ENCODE measurements at regions not wholly inside any gene's neighbourhood (a gene's known extent, or its start where the extent isn't known, plus 50 kb on each side); places are given as distances from the start of the nearest gene placed in this dataset.

DNA sequence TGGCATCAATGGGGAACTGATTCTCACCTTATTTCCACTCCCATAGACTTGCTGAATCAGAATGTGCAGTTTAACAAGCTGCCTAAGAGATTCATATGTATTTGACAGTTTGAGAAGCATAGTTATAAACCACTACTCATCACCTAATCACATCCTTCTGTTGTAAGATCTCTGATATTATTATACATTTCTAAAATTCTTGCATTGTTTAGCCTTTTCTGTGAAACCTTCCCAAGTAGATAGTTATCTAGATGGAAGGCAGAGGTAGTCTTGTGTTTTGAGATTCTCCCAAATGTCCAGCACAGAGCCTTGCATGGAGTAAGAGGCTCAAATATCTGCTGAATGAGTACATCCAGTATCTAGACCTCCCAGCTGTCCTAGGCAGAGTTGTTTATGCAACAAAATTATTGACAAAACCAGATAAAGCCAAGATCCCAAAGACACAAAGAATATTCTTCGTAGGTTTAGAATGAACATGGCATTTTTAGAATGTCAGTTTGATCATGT, 227.3 kb downstream of the KDR start:
- TF ChIP-seq, protein P1, sequence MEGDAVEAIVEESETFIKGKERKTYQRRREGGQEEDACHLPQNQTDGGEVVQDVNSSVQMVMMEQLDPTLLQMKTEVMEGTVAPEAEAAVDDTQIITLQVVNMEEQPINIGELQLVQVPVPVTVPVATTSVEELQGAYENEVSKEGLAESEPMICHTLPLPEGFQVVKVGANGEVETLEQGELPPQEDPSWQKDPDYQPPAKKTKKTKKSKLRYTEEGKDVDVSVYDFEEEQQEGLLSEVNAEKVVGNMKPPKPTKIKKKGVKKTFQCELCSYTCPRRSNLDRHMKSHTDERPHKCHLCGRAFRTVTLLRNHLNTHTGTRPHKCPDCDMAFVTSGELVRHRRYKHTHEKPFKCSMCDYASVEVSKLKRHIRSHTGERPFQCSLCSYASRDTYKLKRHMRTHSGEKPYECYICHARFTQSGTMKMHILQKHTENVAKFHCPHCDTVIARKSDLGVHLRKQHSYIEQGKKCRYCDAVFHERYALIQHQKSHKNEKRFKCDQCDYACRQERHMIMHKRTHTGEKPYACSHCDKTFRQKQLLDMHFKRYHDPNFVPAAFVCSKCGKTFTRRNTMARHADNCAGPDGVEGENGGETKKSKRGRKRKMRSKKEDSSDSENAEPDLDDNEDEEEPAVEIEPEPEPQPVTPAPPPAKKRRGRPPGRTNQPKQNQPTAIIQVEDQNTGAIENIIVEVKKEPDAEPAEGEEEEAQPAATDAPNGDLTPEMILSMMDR (conservative IDR thresholded peaks at IDR 0.05; ENCODE audit: low read depth, low read length) = no peak
- no peak for TF ChIP-seq EZH2 (IDR thresholded peaks at IDR 0.05; ENCODE audit: low read length, unreplicated experiment)

Data from PC-3 (cell line).